Astrocyte of the spinal cord (primary cell): ENCODE measurements at regions not wholly inside any gene's neighbourhood (a gene's known extent, or its start where the extent isn't known, plus 50 kb on each side); places are given as distances from the start of the nearest gene placed in this dataset.

ENCODE experiments used
- DNase-seq: peaks from one replicate; pipeline ENCODE4 v3.0.0; 2011; ENCODE audit warnings: low read depth, low spot score
- H3K4me3 ChIP-seq: 2 replicates; pipeline ENCODE4 v1.5.1; 2011; ENCODE audit warnings: low read depth, mild to moderate bottlenecking, low read length, moderate library complexity
- in situ Hi-C: cut with HindIII; loops from 2 replicates; pipeline ENCODE4 v1.10.0; 2017; ENCODE audit warnings: low sequenced_read_pairs
- TF ChIP-seq, protein P1 (sequence below): IDR thresholded peaks from 2 replicates; pipeline ENCODE4 v1.5.1; 2012; ENCODE audit warnings: low read depth, mild to moderate bottlenecking, low read length, inconsistent platforms

DNA sequence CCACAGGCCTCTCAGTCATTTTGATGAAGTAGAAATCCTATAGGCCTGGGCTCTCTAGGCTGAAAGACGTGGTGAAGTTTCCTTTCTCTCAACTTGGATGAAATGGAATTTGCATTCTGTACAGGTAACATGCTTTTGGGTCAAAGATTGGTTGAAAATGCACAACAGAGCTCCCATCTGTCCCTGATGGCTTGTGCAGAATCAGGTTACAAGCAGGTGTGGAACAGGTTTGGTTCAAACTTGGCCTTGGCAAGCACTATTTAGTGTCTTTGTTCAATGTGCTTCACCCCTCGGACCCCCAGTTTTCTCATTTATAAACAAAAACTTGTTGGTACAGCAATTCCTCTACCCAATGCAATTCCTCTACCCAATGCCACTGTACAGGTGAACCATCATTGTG, 1493.0 kb downstream of the AACS start:
- no peak for DNase-seq
- in situ Hi-C loops: no loop called here
- TF ChIP-seq, protein P1, sequence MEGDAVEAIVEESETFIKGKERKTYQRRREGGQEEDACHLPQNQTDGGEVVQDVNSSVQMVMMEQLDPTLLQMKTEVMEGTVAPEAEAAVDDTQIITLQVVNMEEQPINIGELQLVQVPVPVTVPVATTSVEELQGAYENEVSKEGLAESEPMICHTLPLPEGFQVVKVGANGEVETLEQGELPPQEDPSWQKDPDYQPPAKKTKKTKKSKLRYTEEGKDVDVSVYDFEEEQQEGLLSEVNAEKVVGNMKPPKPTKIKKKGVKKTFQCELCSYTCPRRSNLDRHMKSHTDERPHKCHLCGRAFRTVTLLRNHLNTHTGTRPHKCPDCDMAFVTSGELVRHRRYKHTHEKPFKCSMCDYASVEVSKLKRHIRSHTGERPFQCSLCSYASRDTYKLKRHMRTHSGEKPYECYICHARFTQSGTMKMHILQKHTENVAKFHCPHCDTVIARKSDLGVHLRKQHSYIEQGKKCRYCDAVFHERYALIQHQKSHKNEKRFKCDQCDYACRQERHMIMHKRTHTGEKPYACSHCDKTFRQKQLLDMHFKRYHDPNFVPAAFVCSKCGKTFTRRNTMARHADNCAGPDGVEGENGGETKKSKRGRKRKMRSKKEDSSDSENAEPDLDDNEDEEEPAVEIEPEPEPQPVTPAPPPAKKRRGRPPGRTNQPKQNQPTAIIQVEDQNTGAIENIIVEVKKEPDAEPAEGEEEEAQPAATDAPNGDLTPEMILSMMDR: no peak
- H3K4me3 ChIP-seq: no peak overlapping the region

DNA sequence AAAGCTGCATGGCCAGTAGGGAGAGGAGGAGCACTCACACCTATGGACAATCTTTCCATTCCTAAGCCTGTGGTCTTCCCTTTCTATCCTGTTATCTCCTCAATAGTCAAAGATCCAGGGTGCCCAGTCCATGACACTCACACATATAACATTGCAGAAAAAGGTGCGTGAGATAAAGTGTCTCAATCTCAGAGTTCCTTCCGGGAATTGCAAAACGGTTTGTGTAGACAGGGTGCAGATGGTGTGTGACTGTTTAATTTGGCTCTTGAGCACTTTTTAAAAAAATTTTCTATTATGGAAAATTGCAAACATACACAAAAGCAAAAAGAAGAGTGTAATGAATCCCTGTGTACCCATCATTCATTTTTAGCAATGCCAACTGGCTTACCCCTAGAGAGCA, 1493.6 kb downstream of the AACS start:
- in situ Hi-C loops: no loop called here

DNA sequence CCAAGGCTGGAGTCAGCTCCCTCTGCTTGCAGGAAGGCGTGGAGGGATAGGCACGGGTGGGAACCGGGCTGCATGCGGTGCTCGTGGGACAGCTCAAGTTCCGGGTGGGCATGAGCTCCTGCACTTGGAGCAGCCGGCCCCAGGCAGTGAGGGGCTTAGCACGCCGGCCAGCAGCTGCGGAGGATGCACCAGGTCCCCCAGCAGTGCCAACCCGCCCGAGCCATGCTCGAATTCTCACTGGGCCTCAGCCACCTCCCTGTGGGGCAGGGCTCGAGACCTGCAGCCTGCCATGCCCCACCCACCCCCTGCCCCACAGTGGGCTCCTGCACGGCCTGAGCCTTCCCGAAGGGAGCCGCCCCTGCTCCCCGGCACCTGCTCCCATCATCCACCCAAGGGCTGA, 1501.8 kb downstream of the AACS start:
- TF ChIP-seq, protein P1: no peak
- no peak for DNase-seq
- in situ Hi-C loops: no loop called here
- no peak overlapping the region for H3K4me3 ChIP-seq

More for the DNA sequence above, 1493.6 kb downstream of the AACS start:
- TF ChIP-seq, protein P1: no peak
- no peak for DNase-seq
- H3K4me3 ChIP-seq: no peak overlapping the region

DNA sequence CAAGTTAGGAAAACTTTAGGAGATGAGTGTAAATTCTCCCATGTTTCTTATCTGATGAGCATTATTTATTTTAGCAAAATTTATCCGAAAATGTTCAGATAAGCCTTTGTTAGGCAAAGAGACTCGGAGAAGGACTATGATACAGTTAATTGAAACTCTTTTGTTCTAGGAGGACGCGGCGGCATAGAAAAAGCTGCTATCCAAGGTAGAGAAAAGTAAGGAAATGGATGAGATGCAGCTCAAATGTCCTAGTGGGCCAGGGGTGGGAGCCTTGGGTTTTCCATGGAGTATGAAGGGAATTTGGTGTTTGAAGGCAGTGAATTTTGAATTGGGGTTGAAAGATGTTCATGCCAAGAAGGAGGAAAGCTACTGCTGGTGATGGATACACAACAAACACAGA, 1504.5 kb downstream of the AACS start:
- TF ChIP-seq, protein P1: no peak
- in situ Hi-C loops: no loop called here

DNA sequence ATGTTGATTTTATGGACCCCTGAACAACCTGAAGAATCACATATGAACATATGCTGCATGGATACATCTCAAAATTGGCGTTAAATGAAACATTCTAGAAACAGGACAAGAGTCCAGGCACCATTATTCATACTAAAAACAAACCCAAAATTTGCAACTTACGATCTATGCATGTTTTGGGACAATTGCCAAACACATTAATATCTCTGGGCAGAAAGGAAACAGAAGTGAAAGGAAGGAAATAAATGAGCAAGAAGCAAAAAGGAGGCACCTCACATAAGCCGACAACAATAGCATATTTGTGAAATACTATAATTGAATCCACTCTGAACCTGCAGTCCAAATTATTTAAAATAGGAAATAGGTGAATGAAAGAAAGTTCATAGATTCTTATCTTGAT, 1505.3 kb downstream of the AACS start:
- DNase-seq: no peak
- TF ChIP-seq, protein P1: no peak
- no peak overlapping the region for H3K4me3 ChIP-seq
- in situ Hi-C loops: no loop called here

More for the DNA sequence above, 1504.5 kb downstream of the AACS start:
- no peak overlapping the region for H3K4me3 ChIP-seq
- DNase-seq: no peak

DNA sequence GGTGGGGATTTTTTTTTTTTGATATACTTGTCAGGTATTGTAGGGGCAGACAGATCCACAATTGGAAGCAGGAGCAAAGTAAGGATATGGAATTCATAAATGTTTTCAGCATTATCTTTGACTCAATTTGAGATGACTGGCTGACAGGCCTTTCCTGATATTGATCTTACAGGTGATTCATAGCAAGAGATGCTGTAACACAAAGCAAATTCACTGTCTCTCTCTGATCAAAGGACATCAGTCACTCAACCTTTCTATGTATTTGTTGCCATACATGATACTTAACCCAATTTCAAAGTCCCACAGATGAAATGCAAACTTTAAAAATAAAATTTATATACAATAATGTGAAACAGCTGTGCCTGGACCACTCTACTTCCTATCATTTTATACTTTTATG, 1506.9 kb downstream of the AACS start:
- in situ Hi-C loops: no loop called here
- DNase-seq: no peak
- no peak overlapping the region for H3K4me3 ChIP-seq
- TF ChIP-seq, protein P1: no peak

DNA sequence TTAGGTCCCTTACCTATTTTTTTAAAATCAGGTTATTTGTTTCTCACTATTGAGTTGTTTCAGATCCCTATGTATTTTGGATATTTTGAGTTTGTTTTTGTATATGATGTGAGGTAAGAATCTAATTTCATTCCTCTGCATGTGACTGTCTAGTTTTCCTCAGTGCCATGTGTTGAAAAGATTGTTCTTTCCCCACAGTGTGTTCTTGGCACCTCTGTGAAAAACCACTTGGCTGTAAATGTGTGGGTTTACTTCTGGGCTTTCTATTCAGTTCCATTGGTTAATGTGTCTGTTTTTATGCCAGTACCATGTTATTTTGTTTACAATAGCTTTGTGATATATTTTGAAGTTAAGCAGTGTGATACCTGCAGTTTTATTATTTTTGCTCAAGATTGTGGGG, 1516.4 kb downstream of the AACS start:
- H3K4me3 ChIP-seq: no peak overlapping the region
- DNase-seq: no peak
- in situ Hi-C loops: no loop called here
- TF ChIP-seq, protein P1: no peak
